ENCODE measurements at regions not wholly inside any gene's neighbourhood (a gene's known extent, or its start where the extent isn't known, plus 50 kb on each side); places are given as distances from the start of the nearest gene placed in this dataset.

DNA sequence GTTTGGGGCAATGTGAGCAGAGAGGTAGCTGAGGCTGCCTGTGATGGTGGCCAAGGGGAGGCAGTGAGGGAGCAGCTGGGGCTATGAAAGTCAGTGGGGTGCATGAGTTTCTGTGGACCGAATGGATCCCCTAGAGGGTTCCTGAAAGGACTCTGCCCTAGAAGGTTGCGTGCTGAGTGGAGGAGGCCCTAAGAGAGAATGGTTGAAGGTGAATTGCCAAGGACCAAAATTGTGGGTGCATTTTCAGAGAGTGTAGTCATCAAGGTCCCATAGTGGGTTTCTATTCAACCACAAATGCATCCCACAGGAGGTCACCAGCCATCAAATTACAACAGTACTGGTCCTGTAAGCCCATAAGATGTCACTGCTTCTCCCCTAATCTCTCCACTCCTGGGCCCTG, 298.3 kb downstream of the CDK5RAP2 start:
- no peaks in the 10 kb centered on the region for H3K9me3 ChIP-seq (replicated peaks; ENCODE audit: insufficient read depth, low read length)
- no peaks in the 10 kb centered on the region for H4K20me1 ChIP-seq (ENCODE audit: insufficient read depth, low read length)
- no peak overlapping the region for H2AFZ ChIP-seq (ENCODE audit: low read length)
- H3K27me3 ChIP-seq (replicated peaks; ENCODE audit: insufficient read depth, low read length), result no peaks in the 10 kb centered on the region
- no peaks in the 10 kb centered on the region for H3F3A ChIP-seq (ENCODE audit: insufficient read depth, low read length)
- H3K36me3 ChIP-seq (replicated peaks; ENCODE audit: insufficient read depth, low read length), result no peaks in the 10 kb centered on the region
- no peak for TF ChIP-seq EZH2phosphoT487 (IDR thresholded peaks at IDR 0.05; ENCODE audit: low read length)
- TF ChIP-seq, protein P1, sequence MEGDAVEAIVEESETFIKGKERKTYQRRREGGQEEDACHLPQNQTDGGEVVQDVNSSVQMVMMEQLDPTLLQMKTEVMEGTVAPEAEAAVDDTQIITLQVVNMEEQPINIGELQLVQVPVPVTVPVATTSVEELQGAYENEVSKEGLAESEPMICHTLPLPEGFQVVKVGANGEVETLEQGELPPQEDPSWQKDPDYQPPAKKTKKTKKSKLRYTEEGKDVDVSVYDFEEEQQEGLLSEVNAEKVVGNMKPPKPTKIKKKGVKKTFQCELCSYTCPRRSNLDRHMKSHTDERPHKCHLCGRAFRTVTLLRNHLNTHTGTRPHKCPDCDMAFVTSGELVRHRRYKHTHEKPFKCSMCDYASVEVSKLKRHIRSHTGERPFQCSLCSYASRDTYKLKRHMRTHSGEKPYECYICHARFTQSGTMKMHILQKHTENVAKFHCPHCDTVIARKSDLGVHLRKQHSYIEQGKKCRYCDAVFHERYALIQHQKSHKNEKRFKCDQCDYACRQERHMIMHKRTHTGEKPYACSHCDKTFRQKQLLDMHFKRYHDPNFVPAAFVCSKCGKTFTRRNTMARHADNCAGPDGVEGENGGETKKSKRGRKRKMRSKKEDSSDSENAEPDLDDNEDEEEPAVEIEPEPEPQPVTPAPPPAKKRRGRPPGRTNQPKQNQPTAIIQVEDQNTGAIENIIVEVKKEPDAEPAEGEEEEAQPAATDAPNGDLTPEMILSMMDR (IDR thresholded peaks at IDR 0.05; ENCODE audit: low read length), result no peak
- TF ChIP-seq EZH2 (optimal IDR thresholded peaks at IDR 0.05; ENCODE audit: low read depth, low read length), result no peak
- no peak overlapping the region for H3K27ac ChIP-seq (ENCODE audit: low read length)
- no peak overlapping the region for H3K4me2 ChIP-seq (ENCODE audit: low read depth, low read length)
- H3K4me1 ChIP-seq (ENCODE audit: low read length), result no peaks in the 10 kb centered on the region
- no peaks in the 10 kb centered on the region for H3K9me2 ChIP-seq (replicated peaks; ENCODE audit: insufficient read depth, low read length)
- no peaks in the 10 kb centered on the region for H3K79me2 ChIP-seq (ENCODE audit: low read length)
- no peak for DNase-seq
- H3K4me3 ChIP-seq (ENCODE audit: low read length), result no peak overlapping the region
- no peak overlapping the region for H3K9ac ChIP-seq (ENCODE audit: low read length)

DNA sequence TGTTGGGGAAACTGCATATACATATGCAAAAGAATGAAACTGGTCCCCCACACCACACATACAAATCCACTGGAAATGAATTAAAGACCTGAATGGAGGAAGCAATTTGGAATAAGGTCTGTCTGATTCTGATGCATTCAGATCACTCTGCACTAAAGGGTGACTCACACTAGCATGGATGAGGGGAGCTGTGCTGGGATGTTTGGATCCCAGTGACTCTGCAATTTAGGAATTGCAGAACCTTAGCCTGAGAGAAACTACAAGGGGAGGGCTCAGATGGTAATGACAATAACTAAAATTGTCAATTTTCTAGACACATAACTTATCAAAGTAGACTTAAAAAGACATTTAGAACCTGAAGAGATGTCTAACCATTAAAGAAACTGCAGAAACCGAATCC, 312.0 kb downstream of the CDK5RAP2 start:
- Histone ChIP-seq H3K9me3 (replicated peaks; ENCODE audit: insufficient read depth, low read length) (no peaks in the 10 kb centered on the region), H3K36me3 (replicated peaks; ENCODE audit: insufficient read depth, low read length) (no peaks in the 10 kb centered on the region), H3K27ac (ENCODE audit: low read length) (no peak overlapping the region), H2AFZ (ENCODE audit: low read length) (no peak overlapping the region), H3K27me3 (replicated peaks; ENCODE audit: insufficient read depth, low read length) (no peaks in the 10 kb centered on the region), H3K9ac (ENCODE audit: low read length) (no peak overlapping the region), H3K9me2 (replicated peaks; ENCODE audit: insufficient read depth, low read length) (no peaks in the 10 kb centered on the region), H3K4me1 (ENCODE audit: low read length) (no peaks in the 10 kb centered on the region), H4K20me1 (ENCODE audit: insufficient read depth, low read length) (no peaks in the 10 kb centered on the region), H3K79me2 (ENCODE audit: low read length) (no peaks in the 10 kb centered on the region), H3K4me3 (ENCODE audit: low read length) (no peak overlapping the region), H3F3A (ENCODE audit: insufficient read depth, low read length) (no peaks in the 10 kb centered on the region), H3K4me2 (ENCODE audit: low read depth, low read length) (no peak overlapping the region)
- DNase-seq, result no peak
- TF ChIP-seq EZH2phosphoT487 (IDR thresholded peaks at IDR 0.05; ENCODE audit: low read length), result no peak
- TF ChIP-seq, protein P1 (IDR thresholded peaks at IDR 0.05; ENCODE audit: low read length), result no peak
- TF ChIP-seq EZH2 (optimal IDR thresholded peaks at IDR 0.05; ENCODE audit: low read depth, low read length), result no peak

DNA sequence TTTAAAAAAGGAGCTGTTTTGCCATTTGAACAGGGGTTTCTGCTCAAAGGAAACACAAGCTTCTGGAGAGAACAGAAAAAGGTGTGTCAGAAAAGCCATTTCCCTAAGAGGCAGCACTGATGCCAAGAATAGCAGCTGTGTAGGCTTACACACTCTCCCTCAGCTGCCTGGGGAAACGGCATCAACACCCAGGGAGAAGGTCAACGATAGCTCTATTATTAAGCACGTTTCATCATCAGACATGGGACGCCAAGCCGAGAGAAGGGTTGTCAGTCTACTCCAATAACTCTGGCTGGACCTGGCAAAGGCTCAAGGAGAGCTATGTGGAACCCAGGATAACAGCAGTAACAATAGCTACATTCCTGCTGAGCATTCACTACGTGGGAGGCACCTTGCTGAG, 314.2 kb downstream of the CDK5RAP2 start:
- H3K4me3 ChIP-seq (ENCODE audit: low read length), result no peak overlapping the region
- H3K9me3 ChIP-seq (replicated peaks; ENCODE audit: insufficient read depth, low read length), result no peaks in the 10 kb centered on the region
- no peaks in the 10 kb centered on the region for H3K36me3 ChIP-seq (replicated peaks; ENCODE audit: insufficient read depth, low read length)
- H3K27ac ChIP-seq (ENCODE audit: low read length), result no peak overlapping the region
- H3K27me3 ChIP-seq (replicated peaks; ENCODE audit: insufficient read depth, low read length), result no peaks in the 10 kb centered on the region
- no peaks in the 10 kb centered on the region for H3K4me1 ChIP-seq (ENCODE audit: low read length)
- TF ChIP-seq EZH2 (optimal IDR thresholded peaks at IDR 0.05; ENCODE audit: low read depth, low read length) (no peak), EZH2phosphoT487 (IDR thresholded peaks at IDR 0.05; ENCODE audit: low read length) (no peak)
- TF ChIP-seq, protein P1 (IDR thresholded peaks at IDR 0.05; ENCODE audit: low read length), result no peak
- no peaks in the 10 kb centered on the region for H4K20me1 ChIP-seq (ENCODE audit: insufficient read depth, low read length)
- H3K4me2 ChIP-seq (ENCODE audit: low read depth, low read length), result no peak overlapping the region
- no peak for DNase-seq
- H3F3A ChIP-seq (ENCODE audit: insufficient read depth, low read length), result no peaks in the 10 kb centered on the region
- H3K9me2 ChIP-seq (replicated peaks; ENCODE audit: insufficient read depth, low read length), result no peaks in the 10 kb centered on the region
- H3K79me2 ChIP-seq (ENCODE audit: low read length), result no peaks in the 10 kb centered on the region
- no peak overlapping the region for H3K9ac ChIP-seq (ENCODE audit: low read length)
- no peak overlapping the region for H2AFZ ChIP-seq (ENCODE audit: low read length)

Measured in MM.1S (cell line).